Right lung (tissue), 2 donors: ENCODE measurements at regions not wholly inside any gene's neighbourhood (a gene's known extent, or its start where the extent isn't known, plus 50 kb on each side); places are given as distances from the start of the nearest gene placed in this dataset.

Source experiments
- DNase-seq, 2 donors: peaks; one replicate each; pipeline ENCODE4 v3.0.0-alpha.2; 2013

DNA sequence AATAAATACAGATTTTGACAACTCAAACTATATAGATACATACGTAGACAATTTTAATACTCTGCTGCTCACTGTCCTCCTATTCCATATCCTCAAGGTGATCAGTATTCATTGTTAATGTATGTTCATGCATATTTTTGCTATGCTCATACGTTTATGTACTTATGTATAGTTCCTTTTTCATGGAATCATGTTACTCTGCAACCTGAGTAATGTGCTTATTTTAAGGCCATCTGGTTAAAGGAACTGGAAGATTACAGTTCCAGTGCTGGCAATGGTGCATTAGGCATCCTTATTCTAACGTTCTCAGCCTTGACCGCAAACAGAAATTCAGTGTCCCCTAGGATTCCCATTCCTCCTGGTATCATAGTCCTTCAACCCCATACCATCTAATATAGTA lies 385.0 kb upstream of the TNP1 start:
- no peak for DNase-seq

DNA sequence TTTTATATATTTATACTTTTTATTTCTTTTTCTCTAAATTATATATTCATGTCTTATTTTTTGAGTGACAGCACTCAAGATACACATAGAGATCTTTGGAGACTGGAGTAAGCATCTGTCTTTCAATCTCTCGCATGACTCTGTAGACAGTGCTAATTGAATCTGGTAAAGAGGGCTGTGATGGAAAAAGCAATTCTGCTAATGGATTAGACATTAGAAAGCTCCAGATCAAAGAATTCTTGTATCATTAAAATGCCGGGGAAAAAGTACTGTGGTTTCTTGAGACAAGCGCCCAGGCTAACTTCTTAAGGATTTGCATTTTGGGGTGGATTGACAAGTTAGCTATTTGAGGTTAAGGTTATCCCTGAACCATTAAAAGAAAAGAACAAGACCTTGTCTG lies 383.1 kb upstream of the TNP1 start:
- DNase-seq = no peak

DNA sequence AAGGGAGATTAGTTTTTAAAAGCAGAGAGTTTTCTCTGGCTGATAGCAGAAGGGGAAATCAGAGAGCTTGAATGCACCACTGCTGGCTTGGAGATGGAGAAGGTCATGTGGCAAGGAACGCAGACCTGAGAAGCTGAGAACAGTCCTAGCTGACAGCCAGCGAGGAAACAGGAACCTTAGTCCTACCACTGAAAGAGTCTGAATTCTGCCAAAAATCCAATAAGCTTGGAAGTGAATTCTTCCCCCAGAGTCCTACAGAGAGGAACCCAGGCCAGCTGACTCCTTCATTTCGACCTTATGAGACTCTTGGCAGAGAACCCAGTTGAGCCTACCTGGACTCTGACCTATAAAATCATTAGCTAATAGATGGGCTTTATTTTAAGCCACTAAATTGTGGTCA lies 371.9 kb upstream of the TNP1 start:
- DNase-seq = no peak

DNA sequence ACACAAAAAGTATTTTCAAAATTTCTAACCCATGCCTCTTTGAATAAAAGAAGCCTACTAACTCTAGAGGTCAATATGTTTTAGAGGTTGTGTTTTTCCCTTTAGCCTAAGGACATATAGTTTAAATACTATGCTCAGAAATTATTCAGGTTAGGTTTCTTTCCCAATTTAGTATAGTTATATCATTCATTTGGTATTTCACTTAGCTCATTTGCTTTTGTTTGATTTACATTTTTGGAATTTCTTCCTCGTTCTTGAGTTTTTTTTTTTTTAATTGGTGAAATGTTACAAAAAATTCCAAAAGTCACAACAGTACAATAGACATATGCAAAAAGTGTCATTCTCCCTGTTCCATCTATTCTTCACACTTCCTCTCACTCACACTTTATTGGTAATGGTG lies 371.3 kb upstream of the TNP1 start:
- no peak for DNase-seq

DNA sequence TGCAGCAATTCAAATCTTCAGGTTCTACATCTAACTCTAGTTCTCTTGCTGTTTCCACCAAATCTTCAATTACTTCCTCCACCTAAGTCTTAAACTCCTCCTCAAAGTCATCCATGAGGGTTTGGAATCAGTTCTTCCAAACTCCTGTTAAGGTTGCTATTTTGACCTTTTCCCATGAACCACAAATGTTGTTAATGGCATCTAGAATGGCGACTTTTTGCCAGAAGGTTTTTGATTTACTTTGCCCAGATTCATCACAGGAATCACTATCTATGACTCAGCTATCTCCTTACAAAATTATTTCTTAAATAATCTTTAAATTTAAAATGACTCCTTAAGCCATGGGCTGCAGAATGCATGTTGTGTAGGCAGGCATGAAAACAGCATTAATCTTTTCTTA lies 368.9 kb upstream of the TNP1 start:
- DNase-seq = no peak

DNA sequence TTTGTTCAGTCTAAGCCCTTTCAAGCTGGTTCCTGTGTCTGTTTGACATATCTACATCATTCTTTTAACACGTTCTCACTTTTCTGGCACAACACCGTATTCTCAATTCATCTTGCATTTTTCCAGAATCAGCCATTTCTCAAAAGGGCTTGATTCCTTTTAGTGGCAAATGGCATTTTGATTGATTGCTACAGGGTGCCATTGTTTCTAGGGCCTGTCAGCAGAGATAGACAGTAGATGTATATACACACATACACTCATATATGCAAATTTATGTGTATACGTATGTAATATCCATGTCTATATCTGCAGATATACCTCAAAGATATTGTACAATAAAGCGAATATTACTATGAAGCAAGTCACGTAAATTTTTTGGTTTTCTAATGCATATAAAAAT lies 367.9 kb upstream of the TNP1 start:
- DNase-seq = no peak

DNA sequence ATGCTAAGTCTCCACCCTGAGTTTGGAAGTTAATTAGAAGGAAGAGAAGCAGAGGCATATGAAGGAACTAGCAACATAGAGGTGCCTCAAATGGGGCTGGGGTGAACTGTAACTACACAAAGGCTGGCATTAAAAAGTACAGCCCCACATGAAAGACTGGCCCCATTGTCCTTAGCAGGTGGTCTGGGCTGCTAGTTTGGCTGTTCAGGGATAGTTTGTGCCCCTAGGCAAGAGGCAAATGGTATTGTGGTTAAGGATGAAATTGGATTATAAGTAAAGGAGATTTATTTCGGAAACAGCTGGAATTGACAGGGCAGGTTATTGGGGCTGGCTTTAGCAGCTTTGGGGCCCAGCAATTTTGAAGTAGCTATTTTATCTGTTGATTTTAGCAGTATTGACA lies 365.7 kb upstream of the TNP1 start:
- no peak for DNase-seq

DNA sequence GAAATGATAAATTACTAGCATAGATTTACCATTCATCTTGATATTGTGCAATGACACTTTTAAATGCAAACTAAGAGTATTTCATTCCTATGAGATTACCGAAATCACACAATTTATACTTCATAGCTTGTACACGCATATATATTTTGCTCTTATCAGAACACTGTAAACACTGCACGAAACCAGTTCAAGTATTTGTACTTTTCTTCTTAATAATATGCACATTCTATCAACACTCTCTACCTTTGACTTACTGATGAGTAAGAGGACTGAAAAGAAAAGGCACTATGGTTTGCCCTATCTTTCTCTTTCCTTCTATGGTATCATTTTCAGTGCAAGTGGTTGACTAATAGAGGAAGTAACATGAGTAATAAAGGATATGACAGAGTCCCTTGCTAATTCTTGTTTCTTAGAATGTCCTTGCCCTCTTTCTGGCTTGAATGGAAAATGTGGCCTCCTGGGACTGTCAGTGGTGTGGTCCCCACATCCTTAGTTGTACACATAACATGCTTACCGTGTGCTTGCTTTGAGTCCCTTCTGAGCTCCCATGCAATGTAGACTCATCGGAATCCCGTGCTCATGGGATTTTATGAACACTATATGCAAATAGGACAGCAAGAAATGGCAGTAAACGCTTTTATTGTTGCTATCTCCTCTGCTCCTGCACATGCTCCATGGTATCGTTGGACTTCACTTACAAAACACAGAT lies 363.5 kb upstream of the TNP1 start:
- DNase-seq = no peak

DNA sequence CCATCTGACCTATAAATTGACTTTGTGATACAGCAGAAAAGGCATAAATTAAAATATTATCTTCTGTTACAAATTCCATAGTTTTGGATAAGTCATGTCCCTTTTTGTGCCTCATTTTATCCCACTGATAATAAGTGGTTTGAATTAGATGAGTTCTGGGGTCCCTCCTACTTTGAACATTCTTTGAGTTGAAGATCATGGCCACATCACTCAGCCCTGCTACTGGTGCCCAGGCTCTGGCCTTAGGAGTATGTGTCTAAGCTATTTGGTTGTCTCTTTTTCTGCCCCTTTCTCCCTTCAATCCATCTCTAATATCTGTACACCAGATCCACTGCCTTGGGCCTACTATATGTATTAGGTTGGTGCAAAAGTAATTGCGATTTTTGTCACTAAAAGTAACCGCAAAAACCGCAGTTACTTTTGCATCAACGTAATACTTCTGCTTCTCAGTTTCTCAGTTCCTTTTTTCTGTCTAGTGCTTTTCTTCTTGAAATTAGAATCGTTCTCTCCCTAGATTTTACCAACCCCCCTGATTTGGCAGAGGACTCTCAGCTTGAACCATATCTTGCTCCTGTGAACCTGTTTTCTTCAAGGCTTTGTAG lies 362.5 kb upstream of the TNP1 start:
- no peak for DNase-seq

DNA sequence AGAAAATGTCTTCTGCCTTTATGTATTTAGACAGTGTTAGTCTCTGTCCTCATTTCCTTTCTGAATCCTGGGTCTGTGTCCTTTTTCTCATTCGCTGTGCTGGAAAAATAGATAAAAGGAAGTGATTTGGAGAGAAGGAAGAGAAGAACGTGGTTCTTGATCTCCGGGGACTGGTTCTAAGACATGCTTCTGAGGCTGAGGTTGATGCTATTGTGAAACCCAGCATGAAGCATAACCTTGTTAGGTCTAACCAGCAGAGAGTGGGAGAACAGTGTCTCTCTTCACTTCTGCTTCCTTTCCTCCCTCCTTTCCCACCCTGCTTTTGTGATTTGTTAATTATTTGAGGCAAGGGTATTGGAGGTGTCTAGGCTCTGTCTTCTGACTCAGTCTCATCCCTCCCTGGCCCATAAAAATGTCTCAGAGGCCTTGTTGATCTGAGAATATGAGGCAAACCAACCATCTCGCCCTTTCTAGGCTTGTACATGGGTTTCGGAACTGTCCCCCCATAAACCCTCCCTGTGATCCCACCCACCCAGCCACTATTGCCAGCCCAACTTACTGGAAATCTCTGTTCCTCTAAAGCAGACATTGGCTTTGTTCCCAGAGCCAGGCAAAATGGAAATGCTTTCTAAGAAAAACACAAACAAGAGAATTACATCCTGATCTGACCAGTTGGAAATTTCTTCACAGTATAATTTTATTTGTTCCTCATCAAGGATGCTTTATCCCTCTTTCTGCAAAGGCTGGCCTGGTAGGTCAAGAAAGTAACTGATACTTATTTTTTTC lies 360.6 kb upstream of the TNP1 start:
- DNase-seq = no peak

DNA sequence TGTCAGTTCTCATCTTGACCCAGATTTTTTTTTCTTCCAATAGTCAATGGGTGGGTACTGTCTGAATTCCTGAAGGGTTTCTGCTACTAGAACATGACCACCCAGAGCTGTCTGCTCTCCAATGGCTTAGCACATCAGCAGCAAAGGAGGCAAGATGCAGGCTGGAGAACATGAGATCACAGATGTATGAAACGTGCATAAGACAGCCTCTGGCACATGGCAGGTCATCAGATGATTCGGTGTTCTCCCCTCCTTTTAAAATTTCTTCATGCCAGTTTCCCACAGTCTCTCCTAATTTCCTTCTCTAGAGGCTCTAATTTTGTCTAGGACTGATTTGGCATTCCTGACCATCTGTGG lies 359.3 kb upstream of the TNP1 start:
- DNase-seq = no peak

DNA sequence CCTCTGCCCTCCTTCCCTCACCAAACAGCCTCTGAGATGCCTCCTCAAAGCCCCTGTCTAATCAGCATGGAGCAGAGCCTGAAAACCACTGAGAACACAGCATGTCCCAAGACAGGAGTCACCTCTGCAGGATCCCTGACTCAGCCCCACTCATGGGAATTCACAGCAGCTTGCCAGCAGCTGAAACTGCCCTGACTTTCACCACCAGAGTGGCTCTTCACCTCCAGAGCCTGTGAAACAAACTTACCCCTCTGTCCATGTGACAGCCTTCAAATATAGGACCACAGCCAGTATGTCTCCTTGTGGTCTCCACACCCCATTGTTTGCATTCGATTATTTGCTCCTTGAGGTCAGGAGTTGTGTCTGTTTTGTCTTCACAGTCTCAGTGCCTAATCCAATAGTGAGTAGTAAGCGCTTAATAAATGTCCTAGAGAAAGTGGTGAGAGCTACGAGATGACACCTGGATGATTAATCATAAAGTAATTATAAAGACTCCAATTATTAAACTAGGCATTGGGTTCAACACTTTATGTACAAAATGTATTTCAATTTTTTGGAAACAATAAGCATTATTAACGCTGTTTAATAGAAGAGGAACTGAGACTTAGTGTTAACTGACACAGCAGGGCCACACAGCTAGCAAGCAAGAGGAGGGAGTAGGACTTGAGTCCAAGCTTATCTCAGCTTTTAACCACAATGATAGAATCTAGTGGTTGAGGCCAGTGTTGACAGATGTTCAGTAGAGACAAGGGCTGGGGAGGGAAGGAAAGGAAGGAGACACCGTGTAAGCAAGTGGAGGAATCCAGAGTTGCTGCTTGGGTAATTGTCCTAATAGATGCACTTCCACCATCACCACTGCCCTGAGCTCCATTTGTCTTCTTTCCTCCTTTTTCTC lies 358.7 kb upstream of the TNP1 start:
- DNase-seq = no peak

DNA sequence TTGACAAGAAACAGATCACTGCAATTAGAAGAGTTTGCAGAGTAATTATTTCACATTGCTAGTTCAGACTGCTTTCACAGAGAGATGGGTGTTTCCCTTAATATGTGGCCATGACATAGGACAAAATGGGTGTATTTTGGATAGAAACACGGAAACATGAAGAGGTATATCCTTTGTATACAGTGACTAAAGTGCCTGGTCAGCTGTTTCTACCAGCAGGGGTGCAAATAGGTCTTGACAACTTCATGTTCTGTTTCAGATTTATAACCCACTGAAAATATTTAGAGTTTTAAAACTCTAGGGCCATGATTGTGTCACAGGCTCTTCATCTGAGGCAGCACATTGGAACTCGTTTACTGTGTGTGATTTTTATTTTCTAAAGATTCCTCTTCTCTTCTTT lies 357.1 kb upstream of the TNP1 start:
- no peak for DNase-seq

DNA sequence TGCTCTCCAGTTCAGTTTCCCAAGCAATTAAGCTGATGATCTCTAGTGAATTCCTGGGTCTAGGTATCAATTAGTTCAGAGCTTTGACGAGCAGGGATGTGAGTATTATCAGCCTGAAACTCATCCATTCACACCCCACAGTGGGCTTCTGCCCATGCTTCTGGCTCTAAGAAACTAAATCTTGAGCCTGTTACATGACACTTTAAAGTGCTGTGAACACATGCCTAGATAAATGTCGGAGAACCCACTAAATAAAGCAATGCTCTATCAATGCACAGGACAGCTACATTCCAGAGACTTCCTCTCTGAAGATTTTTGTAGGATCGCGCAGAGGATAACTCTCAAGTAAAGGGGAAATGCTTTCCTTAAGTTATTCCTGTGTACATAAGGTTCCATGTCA lies 356.5 kb upstream of the TNP1 start:
- no peak for DNase-seq

DNA sequence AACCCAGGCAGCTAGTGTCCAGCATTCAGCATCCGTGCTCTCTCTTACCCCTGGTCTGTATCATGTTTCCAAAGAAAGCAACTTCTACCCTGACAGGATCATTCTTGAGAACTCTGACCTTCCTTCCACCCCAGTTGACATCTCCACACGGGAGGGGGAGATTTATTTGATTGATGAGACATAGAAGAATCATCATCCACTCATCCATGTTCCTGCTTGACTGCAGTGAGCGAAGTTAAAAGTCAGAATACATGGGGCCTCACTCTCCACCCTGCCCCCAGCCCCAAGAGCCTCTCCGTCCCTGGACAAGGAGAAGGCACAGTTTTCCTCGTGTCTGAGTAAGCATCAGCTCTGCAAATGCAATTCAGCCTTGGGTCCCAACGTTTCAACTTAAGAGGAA lies 356.0 kb upstream of the TNP1 start:
- no peak for DNase-seq

DNA sequence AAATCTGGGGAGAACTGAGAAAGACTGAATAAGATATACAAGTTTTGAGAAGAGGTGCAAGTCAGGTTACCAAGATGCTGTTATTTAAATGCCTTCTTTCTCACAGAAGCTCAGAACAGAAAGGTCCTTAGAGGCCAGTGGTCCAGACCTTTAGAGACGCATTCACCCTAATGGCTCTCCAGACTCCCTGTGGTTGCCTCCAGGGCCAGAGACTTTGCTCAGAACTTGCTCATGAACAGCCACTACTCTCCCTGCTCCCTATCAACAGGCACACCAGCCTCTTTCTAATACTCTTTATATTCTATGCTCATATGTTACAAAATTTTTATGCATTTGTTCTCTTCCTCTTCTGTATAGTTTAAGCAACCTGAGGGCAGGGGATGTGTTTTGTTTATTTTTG lies 349.0 kb upstream of the TNP1 start:
- no peak for DNase-seq

DNA sequence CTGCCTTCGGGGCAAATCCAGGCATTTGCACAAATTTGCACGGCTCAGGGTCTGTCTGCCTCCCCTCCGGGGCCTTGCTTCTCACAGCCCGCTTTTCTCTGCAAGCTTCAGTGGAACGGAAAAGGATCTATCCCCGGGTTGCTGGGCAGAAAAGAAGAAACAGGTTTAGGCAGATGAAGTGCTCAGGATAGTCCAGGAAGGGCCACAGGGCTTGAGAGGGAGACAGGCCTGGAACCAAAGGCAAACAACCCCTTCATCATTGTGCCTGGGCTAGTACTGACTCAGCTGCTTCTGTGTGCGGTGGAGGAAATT lies 347.8 kb upstream of the TNP1 start:
- DNase-seq = no peak

DNA sequence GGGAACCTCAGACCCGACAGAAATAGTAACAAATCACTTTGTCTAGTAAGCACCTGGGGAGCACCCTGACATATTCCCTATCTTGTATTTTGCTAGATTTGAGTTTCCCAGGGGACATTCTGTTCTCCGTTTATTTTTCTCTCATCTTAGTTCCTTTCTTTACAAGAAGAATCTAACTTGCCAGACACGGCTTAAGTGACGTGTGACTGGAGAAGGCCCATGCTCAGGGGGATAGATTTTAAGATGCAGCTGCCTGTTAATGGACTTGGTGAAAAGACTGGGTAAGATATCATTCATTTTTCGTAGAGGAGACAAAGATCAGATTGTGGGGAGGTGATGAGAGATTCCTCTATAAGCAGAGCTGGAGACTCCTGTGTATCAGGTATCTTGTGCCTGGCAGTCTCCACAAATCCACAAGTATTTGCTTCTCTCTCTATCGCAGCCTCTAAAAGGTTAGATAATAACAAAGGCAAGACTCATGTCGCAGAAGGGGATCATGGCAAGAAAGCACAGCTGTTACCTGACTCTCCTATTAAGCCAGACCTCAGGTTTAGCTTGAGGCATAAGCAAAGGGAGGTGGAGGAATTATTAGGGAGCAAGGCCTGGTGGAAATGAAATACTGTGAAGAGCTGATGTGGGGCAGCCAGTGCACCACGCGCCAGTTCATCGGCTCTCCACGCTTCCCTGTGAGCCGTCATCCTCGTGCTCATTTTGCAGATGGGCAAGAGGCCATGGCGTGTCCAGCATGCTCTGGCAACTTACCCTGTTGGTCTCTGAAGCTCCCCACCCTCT lies 347.2 kb upstream of the TNP1 start:
- DNase-seq = no peak

DNA sequence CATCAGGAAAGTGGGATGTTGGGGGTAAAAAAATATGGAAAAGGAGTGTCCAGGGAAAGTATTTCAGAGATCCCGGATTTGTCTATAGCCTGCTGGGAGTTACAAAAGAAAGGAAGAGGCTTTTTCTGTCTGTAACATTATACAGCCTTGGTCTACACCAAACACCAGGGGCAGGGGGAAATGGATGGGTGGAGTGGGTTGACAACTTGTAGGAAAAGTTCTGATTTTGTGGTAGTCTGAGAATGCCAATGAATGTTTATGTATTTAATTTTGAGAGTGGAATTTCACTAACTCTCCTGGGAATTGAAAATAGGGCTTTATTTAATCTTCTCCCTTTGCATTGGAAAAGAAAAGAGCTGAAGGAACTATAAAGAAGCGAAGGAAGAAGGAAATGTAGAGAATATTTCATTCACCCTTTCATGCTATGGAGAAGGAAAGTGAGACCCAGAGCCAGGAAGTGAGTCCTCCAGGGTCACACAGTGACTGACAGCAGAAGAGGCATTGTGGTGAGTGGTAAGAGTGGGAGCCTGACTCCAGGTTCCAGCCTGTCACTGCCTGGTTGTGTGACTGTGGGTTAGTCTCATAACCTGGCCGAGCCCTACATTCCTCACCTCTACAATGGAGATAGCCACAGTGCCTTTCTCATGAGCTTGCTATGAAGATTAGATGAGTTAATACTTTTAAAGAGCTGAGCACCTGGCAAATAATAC lies 346.3 kb upstream of the TNP1 start:
- DNase-seq = no peak

DNA sequence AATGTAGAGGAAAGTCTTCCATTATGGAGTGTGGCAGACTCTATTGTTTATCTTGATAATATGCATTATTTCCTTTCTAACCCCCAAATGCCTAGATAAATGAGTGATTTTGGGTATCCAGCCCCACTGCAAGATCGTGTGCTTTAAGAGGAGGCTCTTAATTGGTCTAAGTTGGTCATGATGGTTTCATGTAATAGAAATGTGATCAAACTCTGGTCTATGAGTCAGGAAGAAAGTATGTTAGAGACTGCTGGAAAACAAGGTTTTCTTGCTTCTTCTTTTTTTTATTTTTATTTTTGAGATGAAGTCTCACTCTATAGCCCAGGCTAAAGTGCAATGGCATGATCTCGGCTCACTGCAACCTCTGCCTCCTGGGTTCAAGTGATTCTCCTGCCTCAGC lies 344.5 kb upstream of the TNP1 start:
- DNase-seq = no peak

DNA sequence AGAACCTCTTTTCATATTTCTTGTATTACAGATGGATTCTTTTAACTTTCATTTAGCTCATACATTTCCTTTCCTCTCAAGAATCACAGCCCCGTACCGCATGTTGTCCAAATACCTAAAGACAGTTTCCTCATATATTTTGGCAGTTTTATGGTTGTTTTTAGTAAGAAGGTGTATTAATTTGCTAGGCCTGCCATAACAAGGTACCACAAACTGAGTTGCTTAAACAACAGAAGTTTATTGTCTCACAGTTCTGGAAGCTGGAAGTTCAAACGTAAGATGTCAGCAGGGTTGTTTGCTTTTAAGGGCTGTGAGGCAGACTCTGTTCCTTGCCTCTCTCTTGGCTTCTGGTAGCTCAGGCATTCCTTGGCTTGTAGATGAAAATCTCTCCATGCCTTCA lies 343.2 kb upstream of the TNP1 start:
- DNase-seq = no peak
